HepG2 (cell line): ENCODE measurements at regions not wholly inside any gene's neighbourhood (a gene's known extent, or its start where the extent isn't known, plus 50 kb on each side); places are given as distances from the start of the nearest gene placed in this dataset.
"Not testable (repeated sequence)": the region's sequence is repeated elsewhere in the genome, so short reads cannot be mapped to it uniquely, and the experiment has no call there.

Source experiments
- CEBPB ChIP-seq: IDR thresholded peaks from 2 replicates; pipeline ENCODE4 v1.6.1; 2011; ENCODE audit warnings: low read depth, low read length, improper control_type of control experiment, borderline replicate concordance
- EZH2 ChIP-seq: conservative IDR thresholded peaks from 2 replicates; pipeline ENCODE4 v1.6.1; 2012; ENCODE audit warnings: mild to moderate bottlenecking, low read depth, low read length, moderate library complexity
- NR2F6 ChIP-seq, 2 experiments: IDR thresholded peaks; 2 replicates each; pipeline ENCODE4 v1.6.1; 2016; ENCODE audit warnings: antibody characterized with exemption in 1 of 2, mild to moderate bottlenecking in 1 of 2
- REPIN1 ChIP-seq: sonication (generic); formaldehyde crosslinking; IDR thresholded peaks from 2 replicates; pipeline ENCODE4 v1.8.0; 2022; ENCODE audit warnings: missing genetic modification reagents, low read depth, mild to moderate bottlenecking, borderline replicate concordance
- ZNF772 ChIP-seq: sonication (generic); formaldehyde crosslinking; IDR thresholded peaks from 2 replicates; pipeline ENCODE4 v1.5.0; 2020; ENCODE audit warnings: mild to moderate bottlenecking, missing genetic modification reagents
- TF ChIP-seq, protein P1 (sequence below): sonication (generic); formaldehyde crosslinking; IDR thresholded peaks from 2 replicates; pipeline ENCODE4 v1.4.0; 2020; ENCODE audit warnings: mild to moderate bottlenecking, missing genetic modification reagents
- TF ChIP-seq, protein P2 (sequence below): sonication (generic); formaldehyde crosslinking; IDR thresholded peaks from 2 replicates; pipeline ENCODE4 v1.5.0; 2020; ENCODE audit warnings: mild to moderate bottlenecking, missing genetic modification reagents, moderate library complexity

DNA sequence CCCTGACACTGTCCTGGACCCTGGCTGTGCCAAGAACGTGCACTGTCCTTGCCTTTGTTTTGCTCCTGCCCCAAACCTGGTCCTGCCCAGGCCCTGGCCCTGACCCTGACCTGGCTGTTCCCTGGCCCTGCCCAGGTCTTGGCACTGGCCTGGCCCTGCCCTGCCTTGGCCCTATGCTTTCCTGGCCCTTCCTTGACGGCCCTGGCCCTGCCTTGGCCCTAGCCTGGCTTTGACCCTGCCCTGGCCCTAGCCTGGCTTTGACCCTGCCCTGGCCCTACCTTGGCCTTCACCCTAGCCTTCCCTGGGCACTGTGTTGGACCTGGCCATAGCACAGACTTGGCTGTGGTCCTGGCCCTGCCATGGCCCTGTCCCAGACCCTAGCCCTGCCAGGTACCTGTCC is 252.9 kb downstream of the TP53TG3F start:
- not testable (repeated sequence) for TF ChIP-seq EZH2; CEBPB; ZNF772 (CRISPR knock-in tag); REPIN1 (CRISPR knock-in tag); NR2F6 (IDR thresholded peaks at IDR 0.05); NR2F6 (CRISPR knock-in tag; IDR thresholded peaks at IDR 0.05)
- TF ChIP-seq, protein P1, sequence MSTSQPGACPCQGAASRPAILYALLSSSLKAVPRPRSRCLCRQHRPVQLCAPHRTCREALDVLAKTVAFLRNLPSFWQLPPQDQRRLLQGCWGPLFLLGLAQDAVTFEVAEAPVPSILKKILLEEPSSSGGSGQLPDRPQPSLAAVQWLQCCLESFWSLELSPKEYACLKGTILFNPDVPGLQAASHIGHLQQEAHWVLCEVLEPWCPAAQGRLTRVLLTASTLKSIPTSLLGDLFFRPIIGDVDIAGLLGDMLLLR, result not testable (repeated sequence)
- TF ChIP-seq, protein P2, sequence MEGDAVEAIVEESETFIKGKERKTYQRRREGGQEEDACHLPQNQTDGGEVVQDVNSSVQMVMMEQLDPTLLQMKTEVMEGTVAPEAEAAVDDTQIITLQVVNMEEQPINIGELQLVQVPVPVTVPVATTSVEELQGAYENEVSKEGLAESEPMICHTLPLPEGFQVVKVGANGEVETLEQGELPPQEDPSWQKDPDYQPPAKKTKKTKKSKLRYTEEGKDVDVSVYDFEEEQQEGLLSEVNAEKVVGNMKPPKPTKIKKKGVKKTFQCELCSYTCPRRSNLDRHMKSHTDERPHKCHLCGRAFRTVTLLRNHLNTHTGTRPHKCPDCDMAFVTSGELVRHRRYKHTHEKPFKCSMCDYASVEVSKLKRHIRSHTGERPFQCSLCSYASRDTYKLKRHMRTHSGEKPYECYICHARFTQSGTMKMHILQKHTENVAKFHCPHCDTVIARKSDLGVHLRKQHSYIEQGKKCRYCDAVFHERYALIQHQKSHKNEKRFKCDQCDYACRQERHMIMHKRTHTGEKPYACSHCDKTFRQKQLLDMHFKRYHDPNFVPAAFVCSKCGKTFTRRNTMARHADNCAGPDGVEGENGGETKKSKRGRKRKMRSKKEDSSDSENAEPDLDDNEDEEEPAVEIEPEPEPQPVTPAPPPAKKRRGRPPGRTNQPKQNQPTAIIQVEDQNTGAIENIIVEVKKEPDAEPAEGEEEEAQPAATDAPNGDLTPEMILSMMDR (CRISPR knock-in tag), result not testable (repeated sequence)
